ENCODE measurements at regions not wholly inside any gene's neighbourhood (a gene's known extent, or its start where the extent isn't known, plus 50 kb on each side); places are given as distances from the start of the nearest gene placed in this dataset.

DNA sequence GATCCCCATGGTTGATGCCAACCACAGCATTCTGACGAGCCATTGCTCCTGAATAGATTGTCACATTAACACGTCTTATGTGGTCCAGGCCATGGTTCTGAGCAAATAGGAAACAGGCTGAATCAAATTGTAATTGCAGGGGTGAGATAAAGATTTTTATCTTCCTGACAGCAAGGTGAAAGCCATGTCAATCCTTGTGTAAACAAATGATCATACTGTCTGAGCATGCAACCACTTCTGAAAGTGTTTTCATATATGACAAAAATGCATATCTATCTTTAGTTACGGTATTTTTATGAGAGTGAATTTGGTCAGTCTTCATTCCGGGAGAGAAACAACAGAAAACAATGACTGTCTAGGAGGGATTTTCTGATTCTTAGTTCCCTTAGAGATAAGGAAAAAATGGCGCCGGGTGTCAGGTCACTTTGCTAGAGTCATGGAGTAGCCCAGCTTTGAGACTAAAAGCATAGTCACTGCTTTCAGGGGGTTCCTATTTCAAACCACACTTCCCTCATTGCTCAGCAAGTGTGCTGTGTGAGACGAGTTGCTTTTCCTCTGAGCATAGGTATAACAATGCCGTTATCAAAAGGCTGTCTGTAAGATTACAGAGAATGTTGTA, 958.9 kb downstream of the DCDC2C start:
- TF ChIP-seq POLR2AphosphoS5 (IDR thresholded peaks at IDR 0.05; ENCODE audit: low read depth, low read length) (no peak), FOXP2 (optimal IDR thresholded peaks at IDR 0.05; ENCODE audit: borderline replicate concordance, extremely low read depth, extremely low read length, insufficient read depth) (no peak), TAF1 (IDR thresholded peaks at IDR 0.05; ENCODE audit: borderline replicate concordance, insufficient read depth, low read length) (no peak), SIN3A (IDR thresholded peaks at IDR 0.05; ENCODE audit: borderline replicate concordance, insufficient read depth, low read length) (no peak)
- TF ChIP-seq, protein P1, sequence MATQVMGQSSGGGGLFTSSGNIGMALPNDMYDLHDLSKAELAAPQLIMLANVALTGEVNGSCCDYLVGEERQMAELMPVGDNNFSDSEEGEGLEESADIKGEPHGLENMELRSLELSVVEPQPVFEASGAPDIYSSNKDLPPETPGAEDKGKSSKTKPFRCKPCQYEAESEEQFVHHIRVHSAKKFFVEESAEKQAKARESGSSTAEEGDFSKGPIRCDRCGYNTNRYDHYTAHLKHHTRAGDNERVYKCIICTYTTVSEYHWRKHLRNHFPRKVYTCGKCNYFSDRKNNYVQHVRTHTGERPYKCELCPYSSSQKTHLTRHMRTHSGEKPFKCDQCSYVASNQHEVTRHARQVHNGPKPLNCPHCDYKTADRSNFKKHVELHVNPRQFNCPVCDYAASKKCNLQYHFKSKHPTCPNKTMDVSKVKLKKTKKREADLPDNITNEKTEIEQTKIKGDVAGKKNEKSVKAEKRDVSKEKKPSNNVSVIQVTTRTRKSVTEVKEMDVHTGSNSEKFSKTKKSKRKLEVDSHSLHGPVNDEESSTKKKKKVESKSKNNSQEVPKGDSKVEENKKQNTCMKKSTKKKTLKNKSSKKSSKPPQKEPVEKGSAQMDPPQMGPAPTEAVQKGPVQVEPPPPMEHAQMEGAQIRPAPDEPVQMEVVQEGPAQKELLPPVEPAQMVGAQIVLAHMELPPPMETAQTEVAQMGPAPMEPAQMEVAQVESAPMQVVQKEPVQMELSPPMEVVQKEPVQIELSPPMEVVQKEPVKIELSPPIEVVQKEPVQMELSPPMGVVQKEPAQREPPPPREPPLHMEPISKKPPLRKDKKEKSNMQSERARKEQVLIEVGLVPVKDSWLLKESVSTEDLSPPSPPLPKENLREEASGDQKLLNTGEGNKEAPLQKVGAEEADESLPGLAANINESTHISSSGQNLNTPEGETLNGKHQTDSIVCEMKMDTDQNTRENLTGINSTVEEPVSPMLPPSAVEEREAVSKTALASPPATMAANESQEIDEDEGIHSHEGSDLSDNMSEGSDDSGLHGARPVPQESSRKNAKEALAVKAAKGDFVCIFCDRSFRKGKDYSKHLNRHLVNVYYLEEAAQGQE (IDR thresholded peaks at IDR 0.05; ENCODE audit: insufficient read depth in 1 of 2, low read depth in 2 of 2, low read length in 2 of 2), result no peak
